ENCODE measurements at regions not wholly inside any gene's neighbourhood (a gene's known extent, or its start where the extent isn't known, plus 50 kb on each side); places are given as distances from the start of the nearest gene placed in this dataset.

DNA sequence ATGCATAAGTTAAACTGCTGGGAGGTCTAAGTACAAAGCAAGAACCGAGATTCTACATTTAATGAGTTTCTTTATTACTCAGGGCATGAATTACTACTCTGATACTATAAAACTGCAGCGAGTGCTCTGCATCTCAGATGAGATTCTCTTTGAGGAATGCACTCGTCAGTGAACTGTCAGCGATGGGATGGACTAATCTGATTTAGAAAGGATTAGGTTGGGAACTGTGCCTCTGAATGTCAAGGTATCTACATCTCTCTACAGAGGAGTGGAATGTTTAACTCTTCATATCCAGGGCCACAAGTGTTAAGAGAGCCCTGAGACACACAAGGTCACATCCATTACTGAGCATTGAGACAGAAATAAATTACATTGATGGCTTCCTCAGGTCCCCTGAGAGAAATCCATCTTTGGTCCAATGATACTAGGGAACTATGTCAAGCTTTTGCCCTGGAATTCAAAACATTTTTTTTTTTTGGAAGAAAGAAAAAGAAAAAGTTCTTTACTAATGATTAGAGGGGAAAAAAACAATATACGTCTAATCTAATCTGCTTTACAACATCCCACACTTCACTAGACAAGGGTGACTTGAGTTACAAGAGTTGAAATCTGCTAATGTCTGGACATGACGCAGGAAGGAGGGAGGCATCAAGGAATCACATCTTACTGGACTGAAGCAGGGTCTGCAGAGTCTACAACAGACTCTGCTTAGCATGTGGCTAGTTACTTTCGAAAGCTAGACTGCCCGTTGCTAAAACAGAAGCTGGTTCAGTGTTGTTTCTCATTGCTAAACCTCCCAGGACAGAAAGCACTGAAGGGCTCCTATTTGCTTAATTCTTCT lies 270.0 kb upstream of the TLE4 start:
- no peak for DNase-seq

DNA sequence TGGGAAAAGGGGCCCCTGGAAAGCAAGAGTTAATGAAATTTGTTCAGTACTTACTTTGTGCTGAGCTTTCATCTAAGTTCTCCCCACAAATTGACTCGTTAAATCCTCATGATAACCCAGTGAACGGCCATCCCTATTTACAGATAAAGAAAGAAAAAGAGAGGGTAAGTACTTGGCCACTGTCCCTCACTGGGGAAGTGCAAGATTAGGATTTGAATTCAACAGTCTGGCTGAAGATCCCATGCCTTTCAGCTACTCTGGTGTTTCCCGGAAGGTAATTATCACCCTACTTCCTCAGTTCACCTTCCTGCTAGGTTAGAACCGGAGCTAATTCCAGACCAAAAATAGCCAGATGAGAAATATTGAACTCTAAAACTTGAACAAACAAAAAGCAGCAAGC lies 269.2 kb upstream of the TLE4 start:
- no peak for DNase-seq

DNA sequence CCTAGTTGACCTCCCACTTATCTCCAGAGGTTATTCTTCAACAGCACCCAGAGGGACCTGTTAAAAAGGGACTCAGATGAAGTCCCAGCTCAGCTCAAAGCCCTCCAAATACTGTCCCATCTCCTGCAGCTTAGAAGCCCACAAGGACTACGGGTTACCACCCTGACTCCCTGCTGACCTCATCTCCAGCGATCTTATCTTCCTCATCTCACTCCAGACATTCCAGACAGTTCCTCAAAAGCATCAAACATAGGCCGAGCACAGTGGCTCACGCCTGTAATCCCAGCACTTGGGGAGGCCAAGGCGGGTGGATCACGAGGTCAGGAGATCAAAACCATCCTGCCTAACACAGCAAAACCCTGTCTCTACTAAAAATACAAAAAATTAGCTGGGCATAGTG lies 263.8 kb upstream of the TLE4 start:
- no peak for DNase-seq

DNA sequence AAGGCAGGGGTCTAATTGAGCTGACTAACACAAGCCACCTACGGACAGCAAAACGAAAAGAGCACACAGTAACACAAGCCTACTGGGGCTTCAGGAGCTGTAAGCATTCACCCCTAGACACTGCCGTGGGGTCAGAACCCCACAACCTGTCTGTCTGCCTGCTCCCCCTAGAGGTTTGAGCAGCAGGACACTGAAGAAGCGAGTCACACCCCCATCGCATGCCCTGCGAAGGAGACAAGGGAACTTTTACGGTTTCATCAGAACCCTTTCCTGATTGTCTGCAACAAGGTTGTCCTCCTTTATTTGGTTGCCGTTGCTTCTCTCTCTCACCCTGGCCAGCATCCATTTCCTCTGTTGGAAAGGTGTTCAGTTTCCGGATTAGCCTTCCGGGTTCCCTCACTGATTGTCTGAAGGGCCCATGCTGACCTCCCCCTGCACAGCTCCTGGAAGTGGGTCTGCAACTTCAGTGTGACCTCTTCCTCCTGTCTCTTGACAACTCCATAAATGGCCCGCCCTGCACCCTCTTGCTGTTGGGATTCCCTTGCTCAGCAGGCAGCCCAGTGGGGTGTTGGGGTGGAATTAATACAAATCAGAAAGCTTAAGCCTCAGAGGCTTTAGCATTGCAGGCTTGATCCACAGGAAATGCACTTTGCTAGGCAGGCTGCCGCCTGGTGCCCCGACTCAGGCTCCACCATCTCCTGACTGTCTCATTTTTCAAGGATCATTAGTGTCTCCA lies 258.9 kb upstream of the TLE4 start:
- DNase-seq = no peak

DNA sequence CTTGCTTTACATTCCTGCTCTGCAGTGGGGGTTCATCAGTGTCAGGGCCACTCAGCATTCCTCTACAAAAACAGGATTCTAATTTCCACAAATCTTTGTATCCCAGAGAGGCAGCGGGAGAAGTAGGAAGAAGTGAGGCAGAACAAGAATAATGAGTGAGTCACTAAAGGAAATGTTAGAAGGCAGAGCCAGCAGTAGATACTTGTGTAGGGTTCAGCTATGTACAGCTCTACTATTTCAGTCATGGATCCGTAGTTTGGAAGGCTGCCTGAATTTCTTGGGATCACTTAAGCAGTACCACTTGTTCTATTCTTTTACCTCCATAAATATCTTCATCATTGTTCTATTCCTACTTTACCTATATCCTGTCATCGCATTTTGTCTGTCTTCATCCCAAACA lies 246.3 kb upstream of the TLE4 start:
- no peak for DNase-seq

DNA sequence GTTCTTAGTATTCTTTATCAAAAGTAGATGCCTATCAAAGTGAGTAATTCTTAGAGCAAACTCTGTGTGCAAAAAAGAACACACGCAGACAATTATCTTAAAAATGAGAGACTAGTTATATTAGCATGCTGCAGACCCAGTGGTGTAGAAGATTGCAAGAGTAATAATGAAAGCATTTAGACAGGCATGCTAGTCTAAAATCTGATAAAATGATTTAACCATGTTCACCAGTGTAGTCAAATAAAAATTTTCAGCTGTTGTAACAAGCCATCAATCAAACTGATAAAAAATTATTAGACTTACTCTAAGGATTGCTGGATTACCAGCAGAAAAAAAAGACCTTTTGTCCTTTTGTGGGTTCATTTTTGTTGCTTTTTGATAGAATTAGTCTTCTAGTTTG lies 241.9 kb upstream of the TLE4 start:
- DNase-seq = no peak

DNA sequence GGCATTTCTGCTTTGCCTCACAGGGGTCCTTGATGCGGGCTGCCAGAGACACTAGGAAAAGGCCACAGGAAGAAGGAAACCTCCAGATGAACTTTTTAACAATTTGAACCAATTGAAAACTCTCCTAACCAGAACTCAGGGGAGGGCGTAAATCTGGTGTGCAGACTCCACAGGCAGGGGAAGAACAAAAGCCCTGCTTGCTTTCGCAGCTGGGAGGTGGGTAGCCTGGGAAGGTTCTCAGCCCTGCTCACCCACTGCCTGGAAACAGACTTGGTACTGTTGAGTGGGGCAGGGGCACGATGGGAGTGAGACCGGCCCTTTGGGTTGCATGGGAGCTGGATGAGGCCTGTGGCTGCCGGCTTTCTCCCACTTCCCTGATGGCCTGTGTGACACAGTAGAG lies 237.8 kb upstream of the TLE4 start:
- DNase-seq = no peak

DNA sequence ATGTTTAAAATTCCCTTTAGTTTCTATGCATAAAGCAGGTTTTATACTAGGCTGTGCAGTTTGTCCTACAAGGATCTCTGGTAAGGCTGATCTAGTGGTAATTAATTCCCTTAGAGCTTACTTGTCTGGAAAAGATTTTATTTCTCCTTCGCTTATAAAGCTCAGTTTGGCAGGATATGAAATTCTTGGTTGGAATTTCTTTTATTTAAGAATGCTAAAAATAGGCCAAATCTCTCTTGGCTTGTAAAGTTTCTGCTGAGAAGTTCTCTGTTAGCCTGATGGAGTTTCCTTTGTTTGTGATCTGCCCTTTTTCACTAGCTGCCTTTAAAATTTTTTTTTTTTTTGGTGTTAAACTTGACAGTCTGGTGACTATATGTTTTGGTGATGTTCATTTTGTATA lies 237.1 kb upstream of the TLE4 start:
- no peak for DNase-seq

DNA sequence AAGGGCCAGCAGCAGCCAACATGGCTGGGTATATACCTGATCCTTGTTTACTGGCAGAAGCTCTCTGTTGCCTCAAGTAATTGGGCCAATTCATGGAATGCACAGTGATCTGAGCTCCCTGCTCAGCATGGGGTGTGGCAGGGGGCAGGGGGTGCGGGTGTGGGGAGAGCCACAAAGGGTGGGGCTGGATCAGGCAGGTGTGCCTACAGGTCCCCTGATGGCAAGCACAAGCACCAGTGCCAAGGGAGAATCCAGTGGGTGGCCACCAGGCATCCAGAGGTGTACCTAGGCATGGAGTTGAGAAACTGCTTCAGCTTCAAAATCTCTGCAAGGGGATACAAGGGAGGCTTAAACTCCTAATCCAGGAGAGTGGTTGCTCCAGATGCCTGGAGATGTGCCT lies 235.8 kb upstream of the TLE4 start:
- DNase-seq = no peak

DNA sequence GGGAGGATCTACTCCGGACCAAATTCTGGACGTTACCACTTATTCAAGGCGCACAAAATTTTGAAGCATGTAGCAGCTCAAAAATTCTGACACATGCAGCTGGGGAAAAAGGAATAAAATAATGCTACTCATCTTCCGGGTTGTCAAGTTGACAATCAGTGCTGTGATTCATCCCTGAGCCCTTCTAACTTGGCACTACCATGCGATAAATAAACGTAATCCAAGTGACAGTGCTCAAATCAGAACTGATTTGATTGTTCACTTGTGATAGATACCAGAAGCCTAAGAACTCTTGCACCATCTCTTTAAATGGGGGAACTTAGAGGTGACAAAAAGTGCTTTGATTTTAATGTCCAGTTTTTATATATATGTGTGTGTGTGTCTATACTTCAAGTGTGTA lies 230.2 kb upstream of the TLE4 start:
- DNase-seq = no peak

DNA sequence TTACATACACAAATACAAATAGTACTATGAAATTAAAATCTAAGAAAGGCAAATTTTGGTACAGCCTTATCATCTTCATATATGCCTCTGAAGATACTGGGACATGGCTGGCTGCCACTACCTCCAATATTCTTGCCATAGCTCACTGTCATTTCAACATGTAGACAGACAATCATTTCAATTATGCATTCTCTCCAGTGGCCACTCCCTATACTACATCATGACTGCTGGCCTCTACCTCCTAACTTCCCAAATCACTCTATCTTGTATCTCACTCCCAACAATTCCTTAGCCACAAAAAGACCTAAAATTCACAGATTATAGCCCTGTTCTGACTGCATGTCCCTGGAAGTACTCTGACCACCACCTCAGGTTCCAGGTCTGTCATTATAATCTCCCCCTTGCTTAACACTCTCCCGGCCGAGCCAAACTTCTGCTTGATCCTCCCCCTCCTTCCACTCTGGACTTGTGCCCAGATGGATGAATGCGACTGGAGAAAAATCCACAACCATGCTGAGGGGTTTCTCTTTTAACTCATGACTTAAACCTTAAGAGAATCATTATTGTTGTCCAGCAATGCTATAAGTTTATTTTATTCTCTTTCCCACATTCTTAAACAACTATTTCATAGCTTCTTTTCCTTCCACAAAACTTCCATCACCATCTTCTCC lies 225.3 kb upstream of the TLE4 start:
- DNase-seq = no peak

DNA sequence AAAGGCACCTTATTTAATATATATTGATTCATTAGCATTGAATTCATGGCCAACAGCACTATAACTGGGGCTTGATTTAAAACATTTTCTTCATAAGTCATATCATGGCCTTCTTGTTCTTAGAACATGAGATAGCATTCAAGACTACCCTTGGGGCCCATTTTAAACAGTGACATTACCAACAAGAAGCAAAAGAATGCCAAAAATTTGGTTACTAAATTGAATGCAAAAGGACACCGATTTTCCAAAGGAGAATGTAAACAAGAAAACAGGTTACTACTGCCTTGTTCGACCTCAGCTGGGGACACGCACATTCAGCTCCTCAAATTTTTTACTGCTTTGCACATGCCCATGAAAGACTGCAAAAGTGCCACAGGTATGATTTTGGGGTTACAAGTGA lies 219.4 kb upstream of the TLE4 start:
- no peak for DNase-seq

DNA sequence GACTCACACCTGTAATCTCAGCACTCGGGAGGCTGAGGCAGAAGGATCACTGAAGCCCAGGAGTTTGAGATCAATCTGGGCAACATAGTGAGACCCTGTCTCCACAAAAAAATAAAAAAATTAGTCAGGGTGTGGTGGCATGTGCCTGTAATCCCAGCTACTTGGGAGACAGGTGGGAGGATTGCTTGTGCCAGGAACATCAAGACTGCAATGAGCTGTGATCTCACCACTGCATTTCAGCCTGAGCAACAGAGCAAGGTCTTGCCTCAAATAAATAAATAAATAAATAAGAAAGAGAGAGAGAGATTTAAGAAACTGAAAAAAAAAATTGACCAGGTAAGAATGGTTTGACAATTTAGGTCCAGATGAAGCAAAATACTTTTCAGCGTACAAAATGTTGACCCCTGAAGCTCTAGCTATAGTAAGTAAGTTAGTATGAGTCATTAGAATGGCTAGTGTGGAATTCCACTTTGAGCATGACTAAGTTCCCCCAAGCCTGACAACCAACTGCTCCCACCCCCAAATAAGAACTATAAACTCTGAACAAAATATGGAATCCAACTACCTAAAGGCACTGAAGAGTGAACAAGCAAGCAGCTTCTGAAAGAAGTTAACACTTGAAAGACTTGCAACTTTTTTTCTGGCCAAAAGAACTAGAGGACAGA lies 217.8 kb upstream of the TLE4 start:
- DNase-seq = no peak

DNA sequence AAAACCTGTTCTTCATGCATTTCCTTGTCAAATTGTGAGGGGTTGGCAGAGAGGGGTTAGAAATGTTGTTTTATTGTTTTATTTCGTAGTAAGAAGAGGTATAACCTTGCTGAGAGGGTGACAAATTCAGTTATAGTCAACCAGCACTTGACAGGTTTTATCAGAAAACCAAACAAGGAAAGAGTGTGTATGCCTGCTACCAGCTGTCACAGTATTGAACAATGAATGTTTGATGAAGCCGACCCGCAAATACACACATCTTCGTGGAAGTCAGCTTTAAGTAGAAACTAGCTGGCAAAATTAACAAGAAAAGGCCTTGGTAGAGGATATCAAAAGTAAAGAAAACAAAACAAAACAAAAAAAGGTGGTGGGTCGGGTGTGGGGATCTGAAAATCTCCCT lies 214.6 kb upstream of the TLE4 start:
- no peak for DNase-seq

DNA sequence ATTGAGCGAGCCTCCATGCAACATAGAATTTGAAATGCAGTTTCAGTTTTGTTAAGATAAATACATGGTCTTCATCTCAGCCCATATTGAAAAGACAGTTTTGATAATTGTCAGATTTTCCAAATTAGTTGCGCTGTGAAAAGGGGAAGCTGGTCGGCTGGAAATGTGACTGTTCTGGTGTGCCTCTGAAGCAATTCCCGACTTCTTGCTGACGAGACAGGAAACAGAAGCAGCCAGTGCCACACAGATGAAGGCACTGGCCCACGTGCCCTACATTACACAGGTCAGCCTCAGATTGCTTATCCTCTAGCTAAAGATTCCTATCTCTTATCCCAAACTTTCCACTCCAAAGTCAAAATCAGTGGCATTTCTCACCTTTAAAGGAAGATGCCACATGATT lies 214.1 kb upstream of the TLE4 start:
- no peak for DNase-seq

DNA sequence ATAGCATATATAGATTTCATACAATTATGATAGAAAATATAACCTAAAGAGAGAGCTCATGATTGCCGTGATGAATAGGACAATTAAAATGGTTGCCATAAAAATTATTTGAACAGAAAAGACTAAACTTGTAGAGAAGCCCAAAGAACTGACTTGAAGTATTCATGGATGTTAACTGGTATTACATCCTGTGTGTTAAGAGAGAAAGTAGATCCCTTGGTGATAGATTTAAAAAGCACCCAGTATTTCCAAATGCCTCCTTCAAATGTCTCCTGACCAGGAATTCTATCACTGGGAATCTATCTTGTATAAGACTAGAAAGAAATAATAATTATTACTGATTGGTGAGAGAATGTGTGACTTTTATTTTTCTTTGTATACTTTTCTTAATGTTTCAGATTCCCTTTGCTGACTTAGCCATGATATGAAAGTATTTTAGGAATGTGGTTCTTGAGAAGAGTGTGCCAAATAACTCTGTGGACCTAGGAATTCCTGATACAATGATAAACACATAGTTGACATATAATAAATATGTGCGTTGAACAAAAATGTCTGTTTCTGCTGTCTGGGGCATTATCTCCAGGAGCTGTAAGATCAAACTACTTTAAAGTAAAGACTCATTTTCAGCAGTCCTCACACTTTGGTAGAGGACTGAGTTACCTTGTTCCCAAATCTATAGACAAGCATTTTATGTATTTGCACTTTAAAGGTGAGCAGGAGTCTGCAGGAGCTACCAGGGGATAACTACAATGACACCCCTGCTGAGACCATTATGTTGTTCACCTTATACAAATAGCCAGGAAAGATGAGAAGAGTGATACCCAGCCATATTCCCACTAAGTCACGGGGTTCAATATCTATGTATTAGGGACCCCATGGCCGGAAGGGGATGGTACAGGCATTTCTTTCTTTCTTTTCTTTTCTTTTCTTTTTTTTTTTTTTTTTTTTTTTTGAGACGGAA lies 211.1 kb upstream of the TLE4 start:
- no peak for DNase-seq

DNA sequence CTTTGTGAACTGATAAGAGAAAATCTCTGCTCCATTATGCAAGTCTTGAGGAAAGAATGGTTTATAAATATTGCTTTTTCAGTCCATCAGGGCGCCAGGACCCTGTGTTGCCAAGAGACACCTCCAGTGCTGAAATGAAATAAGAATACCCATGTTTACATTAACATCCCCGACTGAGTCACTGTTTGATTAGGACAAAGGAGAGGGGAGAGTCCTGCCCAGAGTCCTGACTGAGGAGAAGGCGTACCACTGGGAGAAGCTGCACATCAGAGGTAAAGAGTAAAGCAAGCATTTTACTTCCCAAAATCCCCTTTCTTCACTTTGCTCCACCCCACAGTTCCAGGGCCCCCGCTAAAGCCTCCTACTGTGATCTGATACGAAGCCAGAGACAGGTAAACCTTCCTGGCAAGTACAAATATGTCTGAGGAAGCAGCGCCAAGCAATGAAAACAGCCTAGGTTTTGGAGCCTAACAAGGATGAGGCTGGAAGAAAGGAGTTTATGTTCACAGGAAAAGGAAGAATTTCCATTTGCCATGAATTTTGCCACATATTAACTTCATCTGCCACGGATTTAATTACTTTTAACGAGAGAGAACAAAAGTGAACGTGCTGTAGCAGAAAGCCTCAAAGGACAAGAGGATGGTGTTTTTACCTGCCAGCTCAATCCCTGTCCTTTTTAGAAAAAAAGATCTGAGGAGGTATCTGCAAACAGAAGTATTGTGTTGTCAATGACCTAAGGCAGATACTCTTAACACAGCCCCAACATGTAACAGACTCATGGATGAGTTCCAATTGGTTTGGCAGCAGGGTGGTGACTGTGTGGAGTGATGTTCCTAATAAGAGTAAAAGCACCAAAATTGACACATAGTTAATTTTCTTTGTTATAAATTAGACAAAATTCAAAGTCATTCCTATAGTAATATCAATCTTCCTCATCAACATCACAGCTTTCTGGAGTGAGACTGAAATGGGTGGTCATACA lies 209.4 kb upstream of the TLE4 start:
- DNase-seq = no peak

DNA sequence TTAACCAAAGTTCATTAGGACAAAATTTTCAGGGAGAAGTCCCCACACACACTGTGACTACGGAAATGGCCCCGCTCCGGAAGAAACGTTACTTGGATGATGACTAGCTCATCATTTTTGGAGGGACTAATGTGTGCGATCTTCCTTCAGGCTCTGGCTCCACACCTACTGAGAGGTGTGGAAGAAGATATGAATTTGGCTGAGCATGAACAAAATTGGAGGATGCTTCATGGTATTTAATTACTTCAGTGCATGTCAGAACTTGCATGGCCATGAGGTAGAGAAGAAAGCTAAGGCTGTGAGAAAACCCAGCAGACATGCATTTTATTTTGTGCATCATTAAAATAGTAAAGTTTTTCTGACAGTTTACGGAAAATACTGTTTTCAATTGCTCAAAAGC lies 202.1 kb upstream of the TLE4 start:
- DNase-seq = no peak

DNA sequence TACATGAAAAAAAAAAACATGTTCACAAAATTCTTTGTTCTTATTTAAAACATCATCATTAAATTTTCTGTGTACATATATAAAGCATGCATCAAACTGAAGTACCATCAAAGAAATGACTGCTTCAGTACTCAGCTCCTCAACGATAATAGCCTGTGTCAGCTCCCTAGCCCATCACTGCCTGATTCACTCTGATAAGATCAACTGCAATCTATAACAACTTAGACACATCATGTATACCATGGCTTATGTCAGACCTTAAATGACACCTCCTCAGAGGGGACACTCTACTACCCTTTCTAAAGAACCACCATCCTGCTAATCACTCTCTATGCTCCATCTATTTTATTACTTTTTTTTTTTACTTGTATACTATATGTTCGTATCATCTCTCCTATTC lies 200.5 kb upstream of the TLE4 start:
- no peak for DNase-seq

DNA sequence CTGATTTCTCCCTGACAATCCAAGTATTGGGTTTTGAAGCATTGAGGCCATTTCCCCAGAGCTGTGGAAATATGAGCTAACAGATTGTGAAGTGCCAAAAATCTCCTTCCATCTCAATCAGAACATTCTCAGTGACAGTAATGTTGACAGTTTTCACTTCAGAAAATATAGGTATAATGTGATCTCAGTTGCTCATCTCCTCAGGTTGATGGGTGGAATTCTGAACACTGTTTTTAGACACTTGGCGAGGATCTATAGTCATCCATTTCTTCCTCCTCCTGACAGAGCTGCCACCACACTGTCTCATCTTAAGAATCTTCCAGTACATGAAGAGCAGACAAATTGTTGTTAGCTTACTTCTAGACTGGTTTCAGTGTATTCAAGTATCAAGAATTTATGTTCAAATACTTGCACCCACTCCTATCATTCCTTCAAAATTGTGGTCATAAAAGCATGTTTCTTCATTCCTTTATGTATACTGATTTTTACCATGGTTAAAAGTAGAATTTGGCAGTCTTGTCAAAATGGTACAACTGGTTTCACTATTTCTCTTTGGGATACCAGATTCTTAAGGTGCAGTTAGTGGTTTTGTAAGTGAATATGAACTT lies 199.7 kb upstream of the TLE4 start:
- no peak for DNase-seq
